Activated CD4-positive, alpha-beta T cell treated with anti-CD3 and anti-CD28 coated beads for 36 hours (primary cell): ENCODE measurements at regions not wholly inside any gene's neighbourhood (a gene's known extent, or its start where the extent isn't known, plus 50 kb on each side); places are given as distances from the start of the nearest gene placed in this dataset.

Source experiments
- ATAC-seq: fragments of 200-7000 bp; cut with Tn5 transposase; one replicate; pipeline ENCODE4 v1.10.0; 2021; ENCODE audit warnings: mild to moderate bottlenecking, moderate library complexity
- CTCF ChIA-PET: fragments of 350-600 bp; sonication (Branson Sonifier 250); formaldehyde crosslinking; loops from one replicate; lab custom pipeline; 2021; ENCODE audit warnings: antibody characterized with exemption; lab: Charles Lee
- POLR2A ChIA-PET: fragments of 350-600 bp; sonication (Branson Sonifier 250); formaldehyde crosslinking; loops from one replicate; lab custom pipeline; 2021; ENCODE audit warnings: antibody characterized with exemption, inconsistent platforms; lab: Charles Lee
- DNase-seq: peaks from one replicate; pipeline ENCODE4 v3.0.0-alpha.2; 2020
- H3K27ac Mint-ChIP-seq: one replicate; pipeline ENCODE4 v1.8.0; 2021; ENCODE audit warnings: mixed read lengths
- H3K27me3 Mint-ChIP-seq: one replicate; pipeline ENCODE4 v1.8.0; 2021; ENCODE audit warnings: mixed read lengths
- H3K36me3 Mint-ChIP-seq: one replicate; pipeline ENCODE4 v1.8.0; 2021; ENCODE audit warnings: low read depth, mixed read lengths
- H3K4me1 Mint-ChIP-seq: one replicate; pipeline ENCODE4 v1.8.0; 2021; ENCODE audit warnings: mixed read lengths
- H3K4me3 Mint-ChIP-seq: one replicate; pipeline ENCODE4 v1.8.0; 2021; ENCODE audit warnings: mild to moderate bottlenecking, moderate library complexity, mixed read lengths
- H3K9me3 Mint-ChIP-seq: one replicate; pipeline ENCODE4 v1.8.0; 2021; ENCODE audit warnings: low read depth, mixed read lengths
- intact Hi-C, 2 experiments: fragments of 100-400 bp; cut with DNase I in 1 of 2; cut with micrococcal nuclease in 1 of 2; formaldehyde crosslinking; loops; one replicate each; pipeline versions ENCODE4 v1.14.2 to v1.15.1; 2022 to 2024; cut with DNase I, micrococcal nuclease

- DNase-seq (no peak), ATAC-seq (no peak)
- Mint-ChIP-seq H3K9me3 (peaks cover 4% of the 10 kb centered on the region), H3K27ac (no peak overlapping the region), H3K4me3 (no peak overlapping the region), H3K4me1 (no peaks in the 10 kb centered on the region), H3K27me3 (no peaks in the 10 kb centered on the region), H3K36me3 (no peaks in the 10 kb centered on the region)
- intact Hi-C loops, result no loop called here
- ChIA-PET CTCF (no interaction called here), POLR2A (no interaction called here)
Observed at GRCh38 chr1:243996223-243996622, 54.9 kb upstream of the ZBTB18 start.

GRCh38 chr1:243991650-243992049 lies 59.4 kb upstream of the ZBTB18 start:
- ChIA-PET CTCF (interaction anchor here (1.5 kb wide), 1 partner anchor 14 kb away, joined by 4 read pairs; no protein-coding TSS in a partner anchor), POLR2A (no interaction called here)
- H3K36me3 Mint-ChIP-seq, result no peaks in the 10 kb centered on the region
- no peaks in the 10 kb centered on the region for H3K4me1 Mint-ChIP-seq
- H3K27me3 Mint-ChIP-seq, result no peaks in the 10 kb centered on the region
- intact Hi-C loops, result no loop called here
- no peak for DNase-seq
- no peak for ATAC-seq
- peaks cover 11% of the 10 kb centered on the region for H3K9me3 Mint-ChIP-seq
- H3K4me3 Mint-ChIP-seq, result no peak overlapping the region
- no peak overlapping the region for H3K27ac Mint-ChIP-seq

GRCh38 chr1:243984788-243985187 lies 66.3 kb upstream of the ZBTB18 start:
- Mint-ChIP-seq H3K9me3 (peaks cover 4% of the 10 kb centered on the region), H3K36me3 (no peaks in the 10 kb centered on the region), H3K4me1 (no peaks in the 10 kb centered on the region), H3K27me3 (no peaks in the 10 kb centered on the region), H3K27ac (no peak overlapping the region), H3K4me3 (no peak overlapping the region)
- CTCF ChIA-PET, result no interaction called here
- intact Hi-C loops, result no loop called here
- POLR2A ChIA-PET, result no interaction called here
- no peak for DNase-seq
- no peak for ATAC-seq

- ChIA-PET CTCF (no interaction called here), POLR2A (no interaction called here)
- intact Hi-C loops, result no loop called here
- Mint-ChIP-seq H3K27ac (no peak overlapping the region), H3K27me3 (no peaks in the 10 kb centered on the region), H3K36me3 (no peaks in the 10 kb centered on the region), H3K4me3 (no peak overlapping the region), H3K9me3 (peaks cover 3% of the 10 kb centered on the region), H3K4me1 (no peaks in the 10 kb centered on the region)
- DNase-seq (no peak), ATAC-seq (no peak)
Observed at GRCh38 chr1:243982447-243983018, 68.5 kb upstream of the ZBTB18 start.

GRCh38 chr1:243980471-243980870 lies 70.6 kb upstream of the ZBTB18 start:
- Mint-ChIP-seq H3K27ac (no peak overlapping the region), H3K4me3 (no peak overlapping the region), H3K27me3 (no peaks in the 10 kb centered on the region), H3K9me3 (no peaks in the 10 kb centered on the region), H3K4me1 (no peaks in the 10 kb centered on the region), H3K36me3 (no peaks in the 10 kb centered on the region)
- ChIA-PET CTCF (no interaction called here), POLR2A (no interaction called here)
- ATAC-seq (no peak), DNase-seq (no peak)
- intact Hi-C loops, result no loop called here

- intact Hi-C loops, result no loop called here
- H3K9me3 Mint-ChIP-seq, result no peaks in the 10 kb centered on the region
- H3K27me3 Mint-ChIP-seq, result no peaks in the 10 kb centered on the region
- POLR2A ChIA-PET, result no interaction called here
- H3K4me3 Mint-ChIP-seq, result no peak overlapping the region
- no peak for DNase-seq
- CTCF ChIA-PET, result no interaction called here
- H3K4me1 Mint-ChIP-seq, result no peaks in the 10 kb centered on the region
- H3K27ac Mint-ChIP-seq, result no peak overlapping the region
- ATAC-seq, result no peak
- no peaks in the 10 kb centered on the region for H3K36me3 Mint-ChIP-seq
Observed at GRCh38 chr1:243980071-243980470, 71.0 kb upstream of the ZBTB18 start.

GRCh38 chr1:243979396-243979795 lies 71.7 kb upstream of the ZBTB18 start:
- DNase-seq (no peak), ATAC-seq (no peak)
- Mint-ChIP-seq H3K4me3 (no peak overlapping the region), H3K27me3 (no peaks in the 10 kb centered on the region), H3K4me1 (no peaks in the 10 kb centered on the region), H3K36me3 (no peaks in the 10 kb centered on the region), H3K27ac (no peak overlapping the region), H3K9me3 (no peaks in the 10 kb centered on the region)
- ChIA-PET POLR2A (no interaction called here), CTCF (no interaction called here)
- intact Hi-C loops, result no loop called here

GRCh38 chr1:243977094-243977493 lies 74.0 kb upstream of the ZBTB18 start:
- ATAC-seq (no peak), DNase-seq (no peak)
- Mint-ChIP-seq H3K27me3 (no peaks in the 10 kb centered on the region), H3K4me3 (no peak overlapping the region), H3K36me3 (no peaks in the 10 kb centered on the region), H3K9me3 (no peaks in the 10 kb centered on the region), H3K4me1 (no peaks in the 10 kb centered on the region), H3K27ac (no peak overlapping the region)
- CTCF ChIA-PET, result no interaction called here
- intact Hi-C loops, result no loop called here
- POLR2A ChIA-PET, result no interaction called here

- ATAC-seq (no peak), DNase-seq (peak; percentile 7)
- no peaks in the 10 kb centered on the region for H3K4me1 Mint-ChIP-seq
- no peaks in the 10 kb centered on the region for H3K36me3 Mint-ChIP-seq
- H3K27ac Mint-ChIP-seq, result no peak overlapping the region
- no peak overlapping the region for H3K4me3 Mint-ChIP-seq
- ChIA-PET POLR2A (no interaction called here), CTCF (interaction anchor here (1.0 kb wide), 1 partner anchor 13 kb away, joined by 4 read pairs; no protein-coding TSS in a partner anchor)
- no peaks in the 10 kb centered on the region for H3K9me3 Mint-ChIP-seq
- H3K27me3 Mint-ChIP-seq, result no peaks in the 10 kb centered on the region
- intact Hi-C loops, result no loop called here
Observed at GRCh38 chr1:243974451-243975292, 76.4 kb upstream of the ZBTB18 start.

- DNase-seq (no peak), ATAC-seq (no peak)
- H3K4me1 Mint-ChIP-seq, result no peaks in the 10 kb centered on the region
- H3K36me3 Mint-ChIP-seq, result no peaks in the 10 kb centered on the region
- POLR2A ChIA-PET, result no interaction called here
- H3K27ac Mint-ChIP-seq, result no peak overlapping the region
- intact Hi-C loops, result no loop called here
- CTCF ChIA-PET, result interaction anchor here (0.7 to 1.0 kb wide), 3 partner anchors 15 to 302 kb away, joined by 3 to 4 read pairs (median 3); no protein-coding TSS in a partner anchor
- no peak overlapping the region for H3K4me3 Mint-ChIP-seq
- H3K9me3 Mint-ChIP-seq, result no peaks in the 10 kb centered on the region
- H3K27me3 Mint-ChIP-seq, result no peaks in the 10 kb centered on the region
Observed at GRCh38 chr1:243973169-243973568, 77.9 kb upstream of the ZBTB18 start.

- H3K4me3 Mint-ChIP-seq, result no peak overlapping the region
- no peaks in the 10 kb centered on the region for H3K36me3 Mint-ChIP-seq
- no peak overlapping the region for H3K27ac Mint-ChIP-seq
- no peaks in the 10 kb centered on the region for H3K27me3 Mint-ChIP-seq
- no peaks in the 10 kb centered on the region for H3K9me3 Mint-ChIP-seq
- no peak for DNase-seq
- intact Hi-C loops, result no loop called here
- ChIA-PET POLR2A (interaction anchor here (0.6 kb wide), 1 partner anchor 237 kb away, joined by 5 read pairs; no protein-coding TSS in a partner anchor), CTCF (no interaction called here)
- no peaks in the 10 kb centered on the region for H3K4me1 Mint-ChIP-seq
- no peak for ATAC-seq
Observed at GRCh38 chr1:243970077-243970476, 81.0 kb upstream of the ZBTB18 start.

- no peaks in the 10 kb centered on the region for H3K27me3 Mint-ChIP-seq
- H3K9me3 Mint-ChIP-seq, result no peaks in the 10 kb centered on the region
- H3K4me1 Mint-ChIP-seq, result no peaks in the 10 kb centered on the region
- H3K36me3 Mint-ChIP-seq, result no peaks in the 10 kb centered on the region
- intact Hi-C loops, result loop anchor here in 1 of 2 experiments (10.0 kb wide), 1 partner anchor 306 kb away; no protein-coding TSS in a partner anchor
- H3K27ac Mint-ChIP-seq, result no peak overlapping the region
- DNase-seq (no peak), ATAC-seq (no peak)
- POLR2A ChIA-PET, result no interaction called here
- CTCF ChIA-PET, result interaction anchor here (0.6 kb wide), 1 partner anchor 124 kb away, joined by 3 read pairs; no protein-coding TSS in a partner anchor
- no peak overlapping the region for H3K4me3 Mint-ChIP-seq
Observed at GRCh38 chr1:243968413-243968812, 82.7 kb upstream of the ZBTB18 start.
